ENCODE measurements at regions not wholly inside any gene's neighbourhood (a gene's known extent, or its start where the extent isn't known, plus 50 kb on each side); places are given as distances from the start of the nearest gene placed in this dataset.

DNA sequence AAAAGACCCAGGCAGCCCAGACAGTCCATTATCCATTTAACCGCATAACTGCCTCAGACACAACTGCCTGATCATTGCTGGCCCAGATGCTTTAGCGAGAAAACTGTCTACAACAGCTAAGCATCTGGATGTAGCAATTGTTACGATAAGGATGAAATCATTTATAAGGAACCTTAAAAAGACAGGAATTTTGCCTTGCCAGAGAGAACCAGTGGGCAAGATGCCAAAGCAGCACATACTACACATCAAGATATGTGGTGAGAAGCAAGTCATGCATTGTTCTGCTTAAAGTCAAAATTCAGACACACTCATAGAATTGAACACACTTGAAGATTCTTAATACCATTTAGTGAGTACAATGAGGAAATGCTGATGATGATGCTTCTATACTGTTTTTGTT, 1525.3 kb downstream of the CDH8 start (continued):
- TF ChIP-seq FOS (IDR thresholded peaks at IDR 0.05; ENCODE audit: borderline replicate concordance, extremely low read depth, insufficient read length): no peak

GRCh38 chr16:60510208-60510607, 1526.0 kb downstream of the CDH8 start:
- 41% methylated on average over 1 of the region's 1 CpG for WGBS (ENCODE audit: insufficient coverage, insufficient replicate concordance, low lambda C conversion rate, missing lambda C conversion rate)
- TF ChIP-seq MTA3 (IDR thresholded peaks at IDR 0.05; ENCODE audit: borderline replicate concordance, low read length): no peak
- no peak for TF ChIP-seq SMAD5 (IDR thresholded peaks at IDR 0.05; ENCODE audit: low read depth)
- no peak for TF ChIP-seq EED (IDR thresholded peaks at IDR 0.05; ENCODE audit: low read depth)
- no peak for TF ChIP-seq JUND (IDR thresholded peaks at IDR 0.05; ENCODE audit: low read depth, low read length)
- TF ChIP-seq ESRRA (IDR thresholded peaks at IDR 0.05; ENCODE audit: low read length): no peak
- TF ChIP-seq, protein P1, sequence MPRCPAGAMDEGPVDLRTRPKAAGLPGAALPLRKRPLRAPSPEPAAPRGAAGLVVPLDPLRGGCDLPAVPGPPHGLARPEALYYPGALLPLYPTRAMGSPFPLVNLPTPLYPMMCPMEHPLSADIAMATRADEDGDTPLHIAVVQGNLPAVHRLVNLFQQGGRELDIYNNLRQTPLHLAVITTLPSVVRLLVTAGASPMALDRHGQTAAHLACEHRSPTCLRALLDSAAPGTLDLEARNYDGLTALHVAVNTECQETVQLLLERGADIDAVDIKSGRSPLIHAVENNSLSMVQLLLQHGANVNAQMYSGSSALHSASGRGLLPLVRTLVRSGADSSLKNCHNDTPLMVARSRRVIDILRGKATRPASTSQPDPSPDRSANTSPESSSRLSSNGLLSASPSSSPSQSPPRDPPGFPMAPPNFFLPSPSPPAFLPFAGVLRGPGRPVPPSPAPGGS (IDR thresholded peaks at IDR 0.05; ENCODE audit: borderline replicate concordance, insufficient read depth, low read depth, low read length, poor library complexity, severe bottlenecking): no peak
- no peak for TF ChIP-seq CHD1 (IDR thresholded peaks at IDR 0.05; ENCODE audit: low read depth, low read length)
- TF ChIP-seq ZBTB11 (CRISPR knock-in tag; IDR thresholded peaks at IDR 0.05): no peak
- TF ChIP-seq IRF5 (IDR thresholded peaks at IDR 0.05; ENCODE audit: borderline replicate concordance): no peak
- TF ChIP-seq RELA (IDR thresholded peaks at IDR 0.05; ENCODE audit: borderline replicate concordance, partially characterized antibody): no peak
- Histone ChIP-seq H3K4me1 (ENCODE audit: control insufficient read depth, insufficient read depth, low read length) (no peaks in the 10 kb centered on the region), H3K9ac (ENCODE audit: control insufficient read depth, insufficient read depth, low read length) (no peak overlapping the region), H4K20me1 (ENCODE audit: control insufficient read depth, insufficient read depth) (no peaks in the 10 kb centered on the region), H3K27me3 (replicated peaks in 1 of 2; ENCODE audit: control insufficient read depth in 2 of 2, insufficient read depth in 2 of 2, low read length in 1 of 2) (no peaks in the 10 kb centered on the region), H3K27ac (ENCODE audit: control insufficient read depth, insufficient read depth) (no peak overlapping the region), H2AFZ (ENCODE audit: control insufficient read depth, low read depth, low read length) (no peak overlapping the region), H3K4me2 (ENCODE audit: control insufficient read depth, insufficient read depth) (no peak overlapping the region), H3K9me3 (replicated peaks; ENCODE audit: control insufficient read depth, insufficient read depth, low read length) (no peaks in the 10 kb centered on the region), H3K36me3 (ENCODE audit: control insufficient read depth in 2 of 2, insufficient read depth in 2 of 2, low read length in 1 of 2) (no peaks in the 10 kb centered on the region), H3K4me3 (no peak overlapping the region), H3K79me2 (ENCODE audit: control insufficient read depth, insufficient read depth, low read length) (no peaks in the 10 kb centered on the region)
- in situ Hi-C loops (cut with MboI): no loop called here
- ATAC-seq (no peak), FAIRE-seq (no peak), DNase-seq (ENCODE audit: low read depth, low spot score) (no peak)
- BruUV-seq (replicated peaks): no TSS peak
- intact Hi-C loops (cut with micrococcal nuclease; ENCODE audit: unreplicated experiment): no loop called here
- ChIA-PET CTCF (interaction anchor here (0.7 to 1.1 kb wide), 2 partner anchors 93 to 1696 kb away, joined by 3 to 4 read pairs; no protein-coding TSS in a partner anchor), POLR2A (no interaction called here), RAD21 (ENCODE audit: unreplicated experiment) (no interaction called here), SMC1A (ENCODE audit: uncharacterized antibody, unreplicated experiment) (interaction anchor here (1.6 kb wide), 1 partner anchor 10 kb away, joined by 3 read pairs; no protein-coding TSS in a partner anchor)
